Body of pancreas (tissue), 4 donors: ENCODE measurements at regions not wholly inside any gene's neighbourhood (a gene's known extent, or its start where the extent isn't known, plus 50 kb on each side); places are given as distances from the start of the nearest gene placed in this dataset.

ENCODE experiments used
- ATAC-seq: fragments of 150-250 bp; one replicate; pipeline ENCODE4 v1.9.1; 2016
- DNase-seq, 4 donors: peaks; one replicate each; pipeline ENCODE4 v3.0.0-alpha.2; 2019
- H3K27ac ChIP-seq, 4 donors: fragments of 200-600 bp; sonication (generic); 1 replicate in 3 of 4; 2 replicates in 1 of 4; pipeline versions ENCODE4 v1.5.1 to v1.6.1; 2016 to 2019; ENCODE audit warnings: mild to moderate bottlenecking in 1 of 4, mixed read lengths in 1 of 4, moderate library complexity in 1 of 4
- H3K27me3 ChIP-seq, 2 donors: fragments of 200-600 bp; sonication (generic); one replicate each; pipeline ENCODE4 v1.6.0; 2016; ENCODE audit warnings: mild to moderate bottlenecking in 1 of 2
- H3K36me3 ChIP-seq, 2 donors: fragments of 200-600 bp; sonication (generic); replicated peaks in 1 of 2; 2 replicates each; pipeline ENCODE4 v1.5.1; 2016; ENCODE audit warnings: low read depth in 2 of 2; ENCODE audit not compliant: insufficient read depth in 1 of 2
- H3K4me1 ChIP-seq: fragments of 200-600 bp; sonication (generic); one replicate; pipeline ENCODE4 v1.6.0; 2016
- H3K4me3 ChIP-seq, 2 donors: fragments of 200-600 bp; sonication (generic); 1 replicate in 1 of 2; 2 replicates in 1 of 2; pipeline ENCODE4 v1.5.1; 2016 to 2019
- H3K9me3 ChIP-seq, 3 donors: fragments of 200-600 bp; sonication (generic); 1 replicate in 2 of 3; 2 replicates in 1 of 3; pipeline ENCODE4 v1.5.1; 2016
- CTCF ChIP-seq, 7 experiments: fragments of 450-650 bp in 4 of 7; fragments of 200-600 bp in 3 of 7; sonication (generic) in 3 of 7; IDR thresholded peaks; one replicate each; pipeline ENCODE4 v1.5.1; 2016 to 2019; ENCODE audit warnings: antibody characterized with exemption in 7 of 7
- POLR2A ChIP-seq, 3 donors: fragments of 450-650 bp; IDR thresholded peaks; one replicate each; pipeline ENCODE4 v1.6.1; 2016; ENCODE audit warnings: antibody characterized with exemption in 3 of 3, mild to moderate bottlenecking in 2 of 3
- WGBS, 2 donors: methylation state at CpG; one replicate each; pipeline ENCODE4 v1.1.5; 2017; 5-methylcytosine and 5-hydroxymethylcytosine counted together
- intact Hi-C: fragments of 100-400 bp; cut with DNase I; formaldehyde crosslinking; loops from one replicate; pipeline ENCODE4 v1.15.1; 2023

GRCh38 chr1:234554218-234554697 lies 55.7 kb downstream of the IRF2BP2 start:
- no peak for TF ChIP-seq CTCF (IDR thresholded peaks at IDR 0.05)
- no peak for TF ChIP-seq POLR2A (IDR thresholded peaks at IDR 0.05)
- intact Hi-C loops = no loop called here
- Histone ChIP-seq H3K27ac (no peak overlapping the region), H3K4me1 (no peaks in the 10 kb centered on the region), H3K4me3 (no peak overlapping the region), H3K9me3 (no peaks in the 10 kb centered on the region), H3K27me3 (no peaks in the 10 kb centered on the region), H3K36me3 (no peaks in the 10 kb centered on the region)
- no peak for ATAC-seq
- DNase-seq = no peak
- WGBS, 2 donors = 74 to 82% methylated on average over 7 of the region's 7 CpGs

GRCh38 chr1:234553240-234554188 lies 56.5 kb downstream of the IRF2BP2 start:
- Histone ChIP-seq H3K4me3 (no peak overlapping the region), H3K36me3 (no peaks in the 10 kb centered on the region), H3K27me3 (no peaks in the 10 kb centered on the region), H3K4me1 (no peaks in the 10 kb centered on the region), H3K27ac (no peak overlapping the region), H3K9me3 (no peaks in the 10 kb centered on the region)
- TF ChIP-seq CTCF (IDR thresholded peaks at IDR 0.05) (no peak), POLR2A (IDR thresholded peaks at IDR 0.05) (no peak)
- WGBS, 2 donors = 76% methylated on average over 17 to 21 of the region's 21 CpGs
- no peak for DNase-seq
- intact Hi-C loops = no loop called here
- no peak for ATAC-seq

DNA sequence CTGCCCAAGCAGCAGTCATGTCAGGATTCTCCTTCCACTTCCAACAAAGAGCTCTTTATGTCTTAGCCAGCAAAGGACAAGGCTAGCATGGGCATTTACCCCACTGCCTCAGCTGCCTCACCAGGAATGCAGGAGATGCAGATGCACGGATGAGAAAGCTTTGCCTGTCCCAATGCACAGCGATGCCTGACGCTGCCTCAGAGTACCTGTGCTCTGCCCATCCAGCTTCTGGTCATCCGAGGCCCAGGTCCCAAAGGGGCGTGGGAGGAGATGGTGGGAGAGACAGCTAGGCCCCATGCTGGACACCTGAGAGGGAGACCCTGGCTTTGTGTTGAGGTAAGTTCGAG lies 59.0 kb downstream of the IRF2BP2 start:
- intact Hi-C loops = no loop called here
- ATAC-seq (no peak), DNase-seq (no peak)
- peaks cover 9% of the 10 kb centered on the region for H3K4me1 ChIP-seq
- H3K4me3 ChIP-seq = no peak overlapping the region
- no peaks in the 10 kb centered on the region for H3K9me3 ChIP-seq
- no peak overlapping the region for H3K27ac ChIP-seq
- H3K27me3 ChIP-seq = no peaks in the 10 kb centered on the region
- H3K36me3 ChIP-seq = no peaks in the 10 kb centered on the region
- WGBS, 2 donors = 79 to 95% methylated on average over 6 of the region's 6 CpGs
- TF ChIP-seq CTCF (IDR thresholded peaks at IDR 0.05) (no peak), POLR2A (IDR thresholded peaks at IDR 0.05) (no peak)

- Histone ChIP-seq H3K4me1 (peaks cover 14% of the 10 kb centered on the region), H3K9me3 (no peaks in the 10 kb centered on the region), H3K4me3 (no peak overlapping the region), H3K27ac (no peak overlapping the region), H3K36me3 (no peaks in the 10 kb centered on the region), H3K27me3 (no peaks in the 10 kb centered on the region)
- intact Hi-C loops = no loop called here
- DNase-seq = no peak
- WGBS, 2 donors = 89 to 93% methylated on average over 5 to 16 of the region's 16 CpGs
- TF ChIP-seq CTCF (IDR thresholded peaks at IDR 0.05) (no peak), POLR2A (IDR thresholded peaks at IDR 0.05) (no peak)
- ATAC-seq = no peak
Observed at GRCh38 chr1:234550341-234551031, 59.5 kb downstream of the IRF2BP2 start.
